Esophagus (tissue), 2 donors: ENCODE measurements at regions not wholly inside any gene's neighbourhood (a gene's known extent, or its start where the extent isn't known, plus 50 kb on each side); places are given as distances from the start of the nearest gene placed in this dataset.

ENCODE experiments used
- H3K27ac ChIP-seq, 2 donors: one replicate each; pipeline ENCODE4 v1.5.1; 2013; ENCODE audit warnings: low read depth in 2 of 2, mild to moderate bottlenecking in 2 of 2, inconsistent platforms in 1 of 2, low read length in 1 of 2, moderate library complexity in 1 of 2
- H3K27me3 ChIP-seq, 2 donors: one replicate each; pipeline ENCODE4 v1.6.1; 2013; ENCODE audit warnings: low read length in 2 of 2, control low read depth in 1 of 2, mild to moderate bottlenecking in 1 of 2; ENCODE audit not compliant: insufficient read depth in 2 of 2, control insufficient read depth in 1 of 2
- H3K36me3 ChIP-seq, 2 donors: one replicate each; pipeline ENCODE4 v1.6.1; 2013; ENCODE audit warnings: low read length in 1 of 2; ENCODE audit not compliant: control insufficient read depth in 2 of 2, insufficient read depth in 2 of 2
- H3K4me1 ChIP-seq, 2 donors: one replicate each; pipeline ENCODE4 v1.6.1; 2013; ENCODE audit warnings: low read length in 1 of 2; ENCODE audit not compliant: control insufficient read depth in 2 of 2, insufficient read depth in 2 of 2
- H3K4me3 ChIP-seq, 2 donors: one replicate each; pipeline ENCODE4 v1.5.1; 2013; ENCODE audit warnings: low read length in 2 of 2, mild to moderate bottlenecking in 2 of 2, low read depth in 1 of 2, moderate library complexity in 1 of 2
- H3K9me3 ChIP-seq, 2 donors: one replicate each; pipeline ENCODE4 v1.6.1; 2013; ENCODE audit warnings: mild to moderate bottlenecking in 2 of 2, low read depth in 1 of 2, low read length in 1 of 2, moderate library complexity in 1 of 2; ENCODE audit not compliant: control insufficient read depth in 2 of 2, insufficient read depth in 1 of 2
- WGBS, 2 donors: extraction: QIAGEN DNeasy Blood & Tissue Kit; methylation state at CpG; one replicate each; pipeline ENCODE4 v1.1.7; 2013; 5-methylcytosine and 5-hydroxymethylcytosine counted together
- donor health status: healthy with polysubstance abuse.
- donor health status: Bipolar disorder and iron deficiency.

GRCh38 chr1:218081358-218081757 lies 203.7 kb upstream of the RRP15 start:
- H3K27me3 ChIP-seq, result no peaks in the 10 kb centered on the region
- H3K9me3 ChIP-seq, result peaks cover 0 to 3% of the 10 kb centered on the region in 2 donors
- H3K36me3 ChIP-seq, result no peaks in the 10 kb centered on the region
- no peak overlapping the region for H3K4me3 ChIP-seq
- H3K27ac ChIP-seq, result no peak overlapping the region
- no peaks in the 10 kb centered on the region for H3K4me1 ChIP-seq

- no peak overlapping the region for H3K27ac ChIP-seq
- H3K27me3 ChIP-seq, result no peaks in the 10 kb centered on the region
- no peaks in the 10 kb centered on the region for H3K9me3 ChIP-seq
- H3K4me3 ChIP-seq, result no peak overlapping the region
- WGBS, 2 donors, result 83 to 89% methylated on average over 1 of the region's 1 CpG
- H3K4me1 ChIP-seq, result no peaks in the 10 kb centered on the region
- H3K36me3 ChIP-seq, result no peaks in the 10 kb centered on the region
Observed at GRCh38 chr1:218090459-218090858, 194.6 kb upstream of the RRP15 start.

GRCh38 chr1:218101409-218101808 lies 183.7 kb upstream of the RRP15 start:
- no peaks in the 10 kb centered on the region for H3K27me3 ChIP-seq
- no peaks in the 10 kb centered on the region for H3K4me1 ChIP-seq
- 34 to 50% methylated on average over 2 of the region's 2 CpGs for WGBS, 2 donors
- H3K9me3 ChIP-seq, result peaks cover 0 to 3% of the 10 kb centered on the region in 2 donors
- H3K27ac ChIP-seq, result no peak overlapping the region
- H3K4me3 ChIP-seq, result no peak overlapping the region
- no peaks in the 10 kb centered on the region for H3K36me3 ChIP-seq

GRCh38 chr1:218108034-218108433 lies 177.1 kb upstream of the RRP15 start:
- H3K27me3 ChIP-seq, result no peaks in the 10 kb centered on the region
- H3K9me3 ChIP-seq, result no peaks in the 10 kb centered on the region
- no peak overlapping the region for H3K27ac ChIP-seq
- H3K36me3 ChIP-seq, result no peaks in the 10 kb centered on the region
- H3K4me3 ChIP-seq, result no peak overlapping the region
- 77% methylated on average over 3 of the region's 3 CpGs for WGBS, 2 donors
- H3K4me1 ChIP-seq, result no peaks in the 10 kb centered on the region

GRCh38 chr1:218112862-218113261 lies 172.2 kb upstream of the RRP15 start:
- Histone ChIP-seq H3K36me3 (no peaks in the 10 kb centered on the region), H3K4me1 (no peaks in the 10 kb centered on the region), H3K27me3 (no peaks in the 10 kb centered on the region), H3K4me3 (no peak overlapping the region), H3K9me3 (no peaks in the 10 kb centered on the region), H3K27ac (no peak overlapping the region)
- 31% methylated on average over 1 of the region's 1 CpG for WGBS, 2 donors

- H3K4me1 ChIP-seq, result no peaks in the 10 kb centered on the region
- no peak overlapping the region for H3K27ac ChIP-seq
- H3K4me3 ChIP-seq, result no peak overlapping the region
- H3K36me3 ChIP-seq, result no peaks in the 10 kb centered on the region
- H3K27me3 ChIP-seq, result no peaks in the 10 kb centered on the region
- H3K9me3 ChIP-seq, result no peaks in the 10 kb centered on the region
- 51% methylated on average over 4 of the region's 4 CpGs for WGBS, 2 donors
Observed at GRCh38 chr1:218123968-218124367, 161.1 kb upstream of the RRP15 start.

- WGBS, 2 donors, result 84 to 89% methylated on average over 6 of the region's 6 CpGs
- Histone ChIP-seq H3K36me3 (no peaks in the 10 kb centered on the region), H3K4me1 (no peaks in the 10 kb centered on the region), H3K27me3 (no peaks in the 10 kb centered on the region), H3K27ac (no peak overlapping the region), H3K4me3 (no peak overlapping the region), H3K9me3 (peaks cover 0 to 4% of the 10 kb centered on the region in 2 donors)
Observed at GRCh38 chr1:218135371-218135770, 149.7 kb upstream of the RRP15 start.

GRCh38 chr1:218139761-218140160 lies 145.3 kb upstream of the RRP15 start:
- H3K36me3 ChIP-seq, result no peaks in the 10 kb centered on the region
- peaks cover 0 to 4% of the 10 kb centered on the region in 2 donors for H3K9me3 ChIP-seq
- no peaks in the 10 kb centered on the region for H3K27me3 ChIP-seq
- H3K4me1 ChIP-seq, result no peaks in the 10 kb centered on the region
- no peak overlapping the region for H3K4me3 ChIP-seq
- WGBS, 2 donors, result 70 to 72% methylated on average over 4 of the region's 4 CpGs
- H3K27ac ChIP-seq, result no peak overlapping the region

- H3K36me3 ChIP-seq, result no peaks in the 10 kb centered on the region
- no peaks in the 10 kb centered on the region for H3K27me3 ChIP-seq
- H3K9me3 ChIP-seq, result no peaks in the 10 kb centered on the region
- no peaks in the 10 kb centered on the region for H3K4me1 ChIP-seq
- no peak overlapping the region for H3K4me3 ChIP-seq
- 10 to 14% methylated on average over 15 of the region's 15 CpGs for WGBS, 2 donors
- H3K27ac ChIP-seq, result no peak overlapping the region
Observed at GRCh38 chr1:218156595-218156994, 128.5 kb upstream of the RRP15 start.

- Histone ChIP-seq H3K27me3 (peaks cover 0 to 16% of the 10 kb centered on the region in 2 donors), H3K9me3 (no peaks in the 10 kb centered on the region), H3K4me1 (peaks cover 0 to 3% of the 10 kb centered on the region in 2 donors), H3K4me3 (no peak overlapping the region), H3K36me3 (no peaks in the 10 kb centered on the region), H3K27ac (no peak overlapping the region)
- 62 to 65% methylated on average over 7 of the region's 7 CpGs for WGBS, 2 donors
Observed at GRCh38 chr1:218163371-218163770, 121.7 kb upstream of the RRP15 start.
